8988T (cell line): ENCODE measurements at regions not wholly inside any gene's neighbourhood (a gene's known extent, or its start where the extent isn't known, plus 50 kb on each side); places are given as distances from the start of the nearest gene placed in this dataset.
"Not testable (repeated sequence)": the region's sequence is repeated elsewhere in the genome, so short reads cannot be mapped to it uniquely, and the experiment has no call there.

Experiments used
- DNase-seq: peaks from one replicate; pipeline ENCODE4 v3.0.0; 2011

- DNase-seq: no peak
Observed at GRCh38 chr7:28330384-28331070, 81.8 kb upstream of the CREB5 start.

- no peak for DNase-seq
Observed at GRCh38 chr7:28332046-28332445, 80.3 kb upstream of the CREB5 start.

GRCh38 chr7:28333548-28333947 lies 78.8 kb upstream of the CREB5 start:
- DNase-seq: not testable (repeated sequence)

- DNase-seq: no peak
Observed at GRCh38 chr7:28336806-28337205, 75.5 kb upstream of the CREB5 start.

- DNase-seq: no peak
Observed at GRCh38 chr7:28338041-28338440, 74.3 kb upstream of the CREB5 start.

- DNase-seq: no peak
Observed at GRCh38 chr7:28343462-28343861, 68.9 kb upstream of the CREB5 start.

- no peak for DNase-seq
Observed at GRCh38 chr7:28346256-28346655, 66.1 kb upstream of the CREB5 start.

GRCh38 chr7:28346676-28347363 lies 65.5 kb upstream of the CREB5 start:
- no peak for DNase-seq

GRCh38 chr7:28347475-28348318 lies 64.6 kb upstream of the CREB5 start:
- no peak for DNase-seq

GRCh38 chr7:28348636-28349035 lies 63.7 kb upstream of the CREB5 start:
- DNase-seq: no peak

- DNase-seq: no peak
Observed at GRCh38 chr7:28349637-28350036, 62.7 kb upstream of the CREB5 start.

- no peak for DNase-seq
Observed at GRCh38 chr7:28350662-28351061, 61.7 kb upstream of the CREB5 start.

GRCh38 chr7:28351450-28351849 lies 60.9 kb upstream of the CREB5 start:
- DNase-seq: no peak

- DNase-seq: no peak
Observed at GRCh38 chr7:28354601-28355402, 57.5 kb upstream of the CREB5 start.

- DNase-seq: no peak
Observed at GRCh38 chr7:28355635-28356319, 56.5 kb upstream of the CREB5 start.

- DNase-seq: no peak
Observed at GRCh38 chr7:28356619-28357018, 55.7 kb upstream of the CREB5 start.

GRCh38 chr7:28358423-28358868 lies 53.9 kb upstream of the CREB5 start:
- DNase-seq: no peak

- DNase-seq: no peak
Observed at GRCh38 chr7:28360739-28361138, 51.6 kb upstream of the CREB5 start.

- no peak for DNase-seq
Observed at GRCh38 chr7:28361551-28361950, 50.8 kb upstream of the CREB5 start.

- DNase-seq: no peak
Observed at GRCh38 chr7:28362182-28362581, 50.1 kb upstream of the CREB5 start.
